HG03354 (cell line): ENCODE measurements at regions not wholly inside any gene's neighbourhood (a gene's known extent, or its start where the extent isn't known, plus 50 kb on each side); places are given as distances from the start of the nearest gene placed in this dataset.
"Not testable (repeated sequence)": the region's sequence is repeated elsewhere in the genome, so short reads cannot be mapped to it uniquely, and the experiment has no call there.

ENCODE experiments used
- ATAC-seq: cut with Tn5 transposase; IDR thresholded peaks from one replicate; pipeline ENCODE4 v1.9.1; 2021; ENCODE audit warnings: mild to moderate bottlenecking; ENCODE audit not compliant: unreplicated experiment, poor library complexity, severe bottlenecking

DNA sequence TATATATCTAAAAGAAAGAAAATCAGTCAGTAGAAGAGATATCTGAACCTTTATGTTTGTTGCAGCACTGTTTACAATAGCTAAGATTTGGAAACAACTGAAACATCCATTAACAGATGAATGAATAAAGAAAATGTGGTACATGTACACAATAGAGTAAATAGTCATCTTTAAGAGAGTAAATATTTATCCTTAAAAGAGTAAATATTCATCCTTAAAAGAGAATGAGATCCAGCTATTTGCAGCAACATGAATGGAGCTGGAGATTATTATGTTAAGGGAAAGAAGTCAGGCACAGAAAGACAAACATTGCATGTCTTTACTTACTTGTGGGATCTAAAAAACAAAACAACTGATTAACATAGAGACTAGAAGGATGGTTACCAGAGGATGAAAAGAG, 197.0 kb upstream of the CBLB start:
- no peak for ATAC-seq

DNA sequence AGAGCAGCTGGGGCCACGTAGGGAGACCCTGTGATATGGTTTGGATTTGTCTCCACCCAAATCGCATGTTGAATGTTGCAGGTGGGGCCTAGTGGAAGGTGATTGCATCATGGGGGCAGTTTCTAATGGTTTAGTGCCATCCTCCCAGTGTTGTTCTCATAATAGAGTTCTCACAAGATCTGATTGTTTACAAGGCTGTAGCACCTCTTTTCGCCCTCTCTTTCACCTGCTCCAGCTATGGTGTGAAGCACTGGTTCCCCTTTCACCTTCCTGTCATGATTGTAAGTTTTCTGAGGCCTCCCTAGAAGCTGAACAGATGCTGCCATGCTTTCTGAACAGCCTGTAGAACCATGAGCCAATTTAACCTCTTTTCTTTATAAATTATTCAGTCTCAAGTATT, 198.9 kb upstream of the CBLB start:
- peak; percentile 73 for ATAC-seq

DNA sequence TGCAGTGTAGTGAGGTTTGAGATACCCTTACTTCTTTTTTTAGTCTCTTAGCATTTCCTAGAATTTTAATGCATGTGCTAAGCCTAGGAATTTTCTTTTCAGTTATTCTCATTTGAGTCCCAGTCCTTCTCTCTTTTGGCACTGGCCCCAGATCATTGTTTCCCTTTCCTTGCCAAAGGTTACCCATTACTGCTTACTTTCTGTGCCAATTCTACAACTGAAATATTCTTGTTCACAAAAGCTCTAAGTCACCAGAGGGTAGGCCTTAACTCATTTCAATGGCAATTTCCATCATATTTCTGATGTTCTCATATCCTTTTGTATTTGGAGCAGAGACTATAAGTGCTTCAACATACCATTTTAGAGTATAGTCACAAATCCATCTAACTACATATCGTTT, 199.6 kb upstream of the CBLB start:
- ATAC-seq: peak; percentile 5

GRCh38 chr3:106068795-106069194, 200.0 kb upstream of the CBLB start:
- peak; percentile 87 for ATAC-seq

DNA sequence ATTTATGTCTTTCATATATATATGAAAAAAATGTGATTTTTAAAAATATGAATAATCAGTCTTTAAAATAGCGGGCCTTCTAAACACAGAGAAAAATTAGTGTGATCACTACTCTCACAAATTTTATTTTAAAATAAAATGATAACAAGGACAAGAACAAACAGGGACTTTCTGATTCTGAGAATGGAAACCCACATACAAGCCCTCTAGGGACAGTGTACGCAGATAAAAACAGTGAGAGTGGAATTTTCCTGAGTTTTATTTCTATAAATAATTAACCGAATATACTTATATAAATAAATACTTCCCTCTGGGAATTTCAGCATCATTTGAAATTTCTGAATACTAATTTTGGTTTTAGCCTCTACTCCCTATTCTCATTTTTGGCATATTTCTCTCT, 201.4 kb upstream of the CBLB start:
- ATAC-seq: no peak

GRCh38 chr3:106071306-106071705, 202.5 kb upstream of the CBLB start:
- ATAC-seq: no peak

DNA sequence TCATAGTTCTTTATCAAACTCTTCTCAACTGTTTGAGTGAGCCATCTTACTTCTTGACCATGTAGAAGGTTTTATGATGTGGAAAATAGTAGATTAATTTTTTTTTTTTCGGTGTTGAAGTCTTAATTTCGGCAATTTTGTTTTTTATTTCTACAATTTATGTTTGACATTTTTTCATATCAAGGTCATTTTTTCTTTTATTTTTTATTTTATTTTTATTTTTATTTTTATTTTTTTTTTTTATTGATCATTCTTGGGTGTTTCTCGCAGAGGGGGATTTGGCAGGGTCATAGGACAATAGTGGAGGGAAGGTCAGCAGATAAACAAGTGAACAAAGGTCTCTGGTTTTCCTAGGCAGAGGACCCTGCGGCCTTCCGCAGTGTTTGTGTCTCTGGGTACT, 203.8 kb upstream of the CBLB start:
- not testable (repeated sequence) for ATAC-seq

DNA sequence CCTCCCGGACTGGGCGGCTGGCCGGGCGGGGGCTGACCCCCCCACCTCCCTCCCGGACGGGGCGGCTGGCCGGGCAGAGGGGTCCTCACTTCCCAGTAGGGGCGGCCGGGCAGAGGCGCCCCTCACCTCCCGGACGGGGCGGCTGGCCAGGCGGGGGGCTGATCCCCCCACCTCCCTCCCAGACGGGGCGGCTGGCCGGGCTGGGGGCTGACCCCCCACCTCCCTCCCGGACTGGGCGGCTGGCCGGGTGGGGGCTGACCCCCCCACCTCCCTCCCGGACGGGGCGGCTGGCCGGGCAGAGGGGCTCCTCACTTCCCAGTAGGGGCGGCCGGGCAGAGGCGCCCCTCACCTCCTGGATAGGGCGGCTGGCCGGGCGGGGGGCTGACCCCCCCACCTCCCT, 205.0 kb upstream of the CBLB start:
- ATAC-seq: not testable (repeated sequence)

DNA sequence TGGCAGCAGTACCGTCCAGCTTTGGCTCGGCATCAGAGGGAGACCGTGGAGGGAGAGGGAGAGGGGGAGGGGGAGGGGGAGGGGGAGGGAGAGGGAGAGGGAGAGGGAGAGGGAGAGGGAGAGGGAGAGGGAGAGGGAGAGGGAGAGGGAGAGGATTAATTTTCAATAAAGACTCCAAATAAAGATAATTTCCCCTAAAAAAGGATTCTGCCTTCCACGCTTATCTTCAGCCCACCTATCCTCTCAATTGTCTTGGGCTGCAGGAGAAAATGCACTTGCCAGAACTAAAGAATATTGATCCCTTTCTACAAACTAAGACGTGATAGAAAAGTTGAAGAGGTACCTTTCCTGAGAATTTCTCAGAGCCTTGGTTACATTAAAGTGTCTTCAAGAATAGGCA, 206.9 kb upstream of the CBLB start:
- ATAC-seq: not testable (repeated sequence)

GRCh38 chr3:106078635-106079034, 209.8 kb upstream of the CBLB start:
- no peak for ATAC-seq

DNA sequence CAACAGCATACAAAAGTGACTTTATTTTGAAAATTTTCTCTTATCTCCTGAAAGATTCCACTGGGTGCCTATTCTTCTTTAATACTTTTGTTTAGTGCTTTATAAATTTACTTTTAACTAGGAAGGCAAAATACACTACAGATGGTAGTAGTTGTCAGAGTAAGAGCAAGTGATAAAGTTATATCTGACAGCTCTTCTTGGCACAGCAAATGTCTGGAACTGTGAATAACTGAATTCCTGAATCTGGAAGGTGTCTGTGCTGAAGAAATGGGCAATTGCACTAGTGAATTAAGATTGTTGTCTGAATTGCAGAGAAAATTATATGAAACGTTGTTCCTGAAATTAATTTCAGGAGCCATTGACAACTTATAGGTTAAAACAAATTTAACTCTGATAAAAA, 213.8 kb upstream of the CBLB start:
- no peak for ATAC-seq

- ATAC-seq: no peak
Measured at GRCh38 chr3:106083207-106083606, 214.4 kb upstream of the CBLB start.

DNA sequence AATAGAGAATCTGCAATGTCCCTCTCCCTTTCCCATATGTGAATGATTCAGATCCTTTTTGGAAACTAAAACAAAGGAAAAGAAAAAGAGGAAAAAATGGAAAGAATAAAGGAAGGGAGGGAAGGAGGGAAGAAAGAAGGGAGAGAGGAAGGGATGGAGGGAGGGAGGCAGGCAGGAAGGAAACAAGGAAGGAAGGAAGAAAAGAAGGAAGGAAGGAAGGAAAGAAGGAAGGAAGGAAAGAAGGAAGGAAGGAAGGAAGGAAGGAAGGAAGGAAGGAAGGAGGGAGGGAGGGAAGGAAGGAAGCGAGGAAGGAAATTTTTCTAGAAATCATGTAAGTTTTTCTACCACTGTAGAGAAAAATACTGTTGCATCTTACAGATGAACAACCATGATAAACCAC, 215.0 kb upstream of the CBLB start:
- ATAC-seq: no peak

GRCh38 chr3:106086038-106086437, 217.2 kb upstream of the CBLB start:
- ATAC-seq: no peak

DNA sequence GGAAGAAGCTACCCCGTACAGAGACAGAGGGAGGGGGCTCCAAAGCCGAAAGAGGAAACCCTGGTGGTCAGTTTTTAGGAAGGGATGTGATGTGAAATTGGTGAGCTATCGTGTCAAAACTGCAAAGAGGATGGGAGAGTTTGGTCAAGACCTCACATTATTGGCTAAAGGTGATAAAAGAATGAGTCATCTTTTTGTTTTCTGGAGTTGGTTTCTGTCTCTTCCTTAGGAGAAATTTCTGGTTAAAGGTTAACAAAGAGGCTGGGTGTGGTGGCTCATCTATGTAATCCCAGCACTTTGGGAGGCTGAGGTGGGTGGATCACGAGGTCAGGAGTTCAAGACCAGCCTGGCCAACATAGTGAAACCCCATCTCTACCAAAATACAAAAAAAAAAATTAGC, 217.8 kb upstream of the CBLB start:
- ATAC-seq: no peak

DNA sequence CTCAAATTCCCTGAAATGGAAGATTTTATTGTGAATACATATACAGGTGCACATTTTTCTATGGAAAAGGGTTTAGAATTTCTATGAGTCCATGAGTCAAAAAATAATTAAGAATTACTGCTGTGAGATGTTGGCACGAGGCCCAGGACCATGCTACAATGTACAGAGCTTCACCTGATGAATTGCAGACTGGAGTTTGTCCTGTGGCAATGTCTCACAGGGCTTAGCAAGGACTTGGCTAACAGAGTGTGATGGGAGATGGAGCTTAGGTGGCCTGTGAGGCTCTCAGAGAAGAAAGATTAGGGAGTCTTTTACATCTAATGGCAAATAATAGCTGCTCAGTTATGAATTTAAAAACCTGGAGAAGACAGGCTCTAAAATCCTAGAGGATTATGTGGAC, 219.5 kb upstream of the CBLB start:
- ATAC-seq: no peak

GRCh38 chr3:106088899-106089298, 220.1 kb upstream of the CBLB start:
- peak; percentile 60 for ATAC-seq

- ATAC-seq: no peak
Measured at GRCh38 chr3:106089806-106090205, 221.0 kb upstream of the CBLB start.

GRCh38 chr3:106092792-106093191, 224.0 kb upstream of the CBLB start:
- no peak for ATAC-seq

DNA sequence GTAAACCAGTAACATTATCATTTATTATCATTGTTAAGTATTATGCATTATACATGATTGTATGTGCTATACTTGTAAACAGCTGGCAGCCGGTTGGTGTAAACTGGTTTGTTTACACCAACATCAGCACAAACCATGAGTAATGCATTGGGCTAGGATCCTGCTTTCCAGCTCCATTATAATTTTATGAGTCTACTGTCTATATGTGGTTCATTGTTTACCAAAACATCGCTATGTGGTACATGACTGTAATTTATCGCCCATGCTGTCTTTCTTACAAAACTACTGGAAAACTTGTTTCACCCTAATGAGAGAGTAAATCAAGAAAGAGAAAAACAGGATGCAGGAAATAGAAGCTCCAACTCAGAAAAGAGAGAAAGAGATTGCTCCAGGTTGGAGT, 224.8 kb upstream of the CBLB start:
- ATAC-seq: no peak

DNA sequence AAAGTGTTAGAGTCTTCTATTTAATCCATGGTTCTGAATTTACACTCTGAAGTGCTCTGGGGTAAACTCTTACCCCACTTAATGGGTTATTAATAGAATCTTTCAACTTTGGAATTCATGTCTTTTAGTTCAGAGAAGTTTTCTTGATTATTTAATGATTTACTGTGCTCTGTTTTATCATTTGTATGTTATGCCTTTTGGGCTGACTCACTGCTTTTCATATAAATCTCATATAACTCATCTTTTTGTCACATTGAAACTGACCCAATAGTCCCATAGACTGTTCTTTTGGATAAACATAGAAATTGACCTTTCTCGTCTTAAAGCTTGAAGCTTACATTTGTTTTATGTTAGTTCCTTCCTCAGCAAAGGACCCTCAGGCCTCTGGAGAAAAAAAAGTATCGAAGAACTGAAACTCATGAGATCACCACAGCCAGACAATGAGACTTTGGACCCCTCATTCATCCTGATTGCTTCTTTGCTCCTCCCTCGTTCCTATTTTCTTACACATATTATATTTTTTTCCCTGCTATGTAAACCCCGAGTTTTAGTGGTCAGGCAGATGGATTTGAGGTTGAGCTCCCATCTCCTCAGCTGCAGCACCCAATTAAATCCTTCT, 229.1 kb upstream of the CBLB start:
- no peak for ATAC-seq

GRCh38 chr3:106103383-106103782, 234.6 kb upstream of the CBLB start:
- no peak for ATAC-seq
